Thyroid gland (tissue), 4 donors: ENCODE measurements at regions not wholly inside any gene's neighbourhood (a gene's known extent, or its start where the extent isn't known, plus 50 kb on each side); places are given as distances from the start of the nearest gene placed in this dataset.

Experiments used
- DNase-seq, 2 donors: peaks; one replicate each; pipeline ENCODE4 v3.0.0-alpha.2; 2019
- H3K27ac ChIP-seq, 3 donors: fragments of 200-600 bp; sonication (generic); 1 replicate in 2 of 3; 2 replicates in 1 of 3; pipeline ENCODE4 v1.5.1; 2016 to 2019; ENCODE audit warnings: mild to moderate bottlenecking in 1 of 3, moderate library complexity in 1 of 3
- H3K27me3 ChIP-seq: fragments of 200-600 bp; sonication (generic); one replicate; pipeline ENCODE4 v1.5.1; 2019
- H3K36me3 ChIP-seq, 2 donors: fragments of 200-600 bp; sonication (generic); one replicate each; pipeline ENCODE4 v1.5.1; 2016 to 2019
- H3K4me1 ChIP-seq, 2 donors: fragments of 200-600 bp; sonication (generic); one replicate each; pipeline ENCODE4 v1.5.1; 2017 to 2019
- H3K4me3 ChIP-seq, 3 donors: fragments of 200-600 bp; sonication (generic); replicated peaks in 1 of 3; 1 replicate in 2 of 3; 2 replicates in 1 of 3; pipeline ENCODE4 v1.5.1; 2016; ENCODE audit warnings: mild to moderate bottlenecking in 1 of 3
- H3K9me3 ChIP-seq: fragments of 200-600 bp; sonication (generic); one replicate; pipeline ENCODE4 v1.5.1; 2017
- POLR2A ChIP-seq, 2 donors: fragments of 450-650 bp; IDR thresholded peaks; one replicate each; pipeline ENCODE4 v1.6.1; 2017; ENCODE audit warnings: antibody characterized with exemption in 2 of 2, mild to moderate bottlenecking in 2 of 2, moderate library complexity in 1 of 2
- WGBS, 2 donors: methylation state at CpG; one replicate each; pipeline ENCODE4 v1.1.5; 2017; 5-methylcytosine and 5-hydroxymethylcytosine counted together
- intact Hi-C: fragments of 100-400 bp; cut with DNase I; formaldehyde crosslinking; loops from one replicate; pipeline ENCODE4 v1.15.1; 2023
- TF ChIP-seq, protein P1 (sequence below), 6 experiments: fragments of 200-600 bp in 3 of 6; fragments of 450-650 bp in 3 of 6; sonication (generic) in 3 of 6; IDR thresholded peaks; one replicate each; pipeline ENCODE4 v1.5.1; 2016 to 2019; ENCODE audit warnings: antibody characterized with exemption in 6 of 6, mild to moderate bottlenecking in 2 of 6, inconsistent platforms in 1 of 6, moderate library complexity in 1 of 6

DNA sequence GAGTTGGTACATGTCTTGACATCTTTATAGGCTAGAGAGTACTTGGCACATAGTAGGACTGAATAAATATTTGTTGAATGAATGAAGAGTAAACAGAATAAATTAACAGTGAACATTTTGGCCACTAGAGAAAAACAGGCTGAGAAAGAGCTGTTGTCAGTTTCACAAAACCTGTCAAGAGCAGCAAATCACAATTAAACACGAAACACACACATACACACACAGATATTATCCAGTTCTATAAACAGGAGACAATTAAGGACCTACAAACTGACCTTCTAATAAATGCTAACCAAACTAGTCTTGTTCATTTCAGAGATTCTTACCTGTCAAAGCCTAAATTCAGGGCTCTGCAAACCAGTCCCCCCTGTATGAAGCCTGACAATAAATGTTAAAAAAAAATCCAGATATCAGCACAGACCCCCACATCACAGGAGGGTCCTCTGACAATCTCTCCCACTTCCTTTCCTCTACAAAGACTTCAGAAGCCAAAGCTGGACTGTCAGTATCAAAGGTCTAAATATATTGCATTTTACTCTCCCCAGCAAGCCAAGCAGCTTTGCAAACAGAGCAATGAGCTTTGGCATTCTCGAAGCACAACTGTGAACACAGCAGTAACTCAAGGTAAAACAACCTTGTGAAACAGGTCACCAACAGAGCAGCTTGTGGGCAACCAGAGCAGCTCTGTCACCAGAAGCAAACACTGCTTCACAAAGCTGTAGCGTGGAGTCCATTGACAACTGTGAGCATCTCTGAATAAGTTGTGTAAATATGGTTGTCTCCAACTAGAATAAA lies 229.9 kb downstream of the TBXT start:
- peaks cover 0 to 8% of the 10 kb centered on the region in 2 donors for H3K4me1 ChIP-seq
- H3K36me3 ChIP-seq = no peaks in the 10 kb centered on the region
- no peak overlapping the region for H3K4me3 ChIP-seq
- WGBS, 2 donors = 72% methylated on average over 3 of the region's 3 CpGs
- no peak for DNase-seq
- intact Hi-C loops = no loop called here
- no peaks in the 10 kb centered on the region for H3K9me3 ChIP-seq
- no peaks in the 10 kb centered on the region for H3K27me3 ChIP-seq
- TF ChIP-seq, protein P1, sequence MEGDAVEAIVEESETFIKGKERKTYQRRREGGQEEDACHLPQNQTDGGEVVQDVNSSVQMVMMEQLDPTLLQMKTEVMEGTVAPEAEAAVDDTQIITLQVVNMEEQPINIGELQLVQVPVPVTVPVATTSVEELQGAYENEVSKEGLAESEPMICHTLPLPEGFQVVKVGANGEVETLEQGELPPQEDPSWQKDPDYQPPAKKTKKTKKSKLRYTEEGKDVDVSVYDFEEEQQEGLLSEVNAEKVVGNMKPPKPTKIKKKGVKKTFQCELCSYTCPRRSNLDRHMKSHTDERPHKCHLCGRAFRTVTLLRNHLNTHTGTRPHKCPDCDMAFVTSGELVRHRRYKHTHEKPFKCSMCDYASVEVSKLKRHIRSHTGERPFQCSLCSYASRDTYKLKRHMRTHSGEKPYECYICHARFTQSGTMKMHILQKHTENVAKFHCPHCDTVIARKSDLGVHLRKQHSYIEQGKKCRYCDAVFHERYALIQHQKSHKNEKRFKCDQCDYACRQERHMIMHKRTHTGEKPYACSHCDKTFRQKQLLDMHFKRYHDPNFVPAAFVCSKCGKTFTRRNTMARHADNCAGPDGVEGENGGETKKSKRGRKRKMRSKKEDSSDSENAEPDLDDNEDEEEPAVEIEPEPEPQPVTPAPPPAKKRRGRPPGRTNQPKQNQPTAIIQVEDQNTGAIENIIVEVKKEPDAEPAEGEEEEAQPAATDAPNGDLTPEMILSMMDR (IDR thresholded peaks at IDR 0.05) = no peak
- TF ChIP-seq POLR2A (IDR thresholded peaks at IDR 0.05) = no peak
- peak overlapping the region in 2 of 3 donors; percentile 8 to 16 for H3K27ac ChIP-seq

DNA sequence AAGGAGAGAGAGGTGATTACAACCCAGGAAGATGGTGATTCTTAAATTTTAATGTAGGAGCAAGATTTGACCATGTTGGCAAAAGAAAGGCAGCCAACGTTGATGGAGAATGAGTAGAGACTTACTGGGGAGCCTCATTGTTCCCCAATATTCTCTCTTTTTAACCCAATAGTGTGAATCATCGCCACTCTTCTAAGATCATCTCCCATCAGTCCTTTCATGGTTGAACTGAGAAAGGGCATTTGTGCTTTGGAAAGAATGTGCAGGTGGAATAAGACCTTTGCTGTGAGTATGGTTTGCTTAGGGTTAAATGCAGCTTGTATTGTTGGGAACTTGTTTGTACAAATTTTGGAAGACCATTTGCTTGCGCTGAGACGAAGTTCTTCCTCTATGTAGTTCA lies 231.0 kb downstream of the TBXT start:
- DNase-seq = no peak
- H3K9me3 ChIP-seq = no peaks in the 10 kb centered on the region
- no peak overlapping the region for H3K27ac ChIP-seq
- WGBS, 2 donors = 83 to 93% methylated on average over 4 of the region's 4 CpGs
- H3K4me3 ChIP-seq = no peak overlapping the region
- H3K4me1 ChIP-seq = peaks cover 0 to 8% of the 10 kb centered on the region in 2 donors
- TF ChIP-seq POLR2A (IDR thresholded peaks at IDR 0.05) = no peak
- TF ChIP-seq, protein P1 (IDR thresholded peaks at IDR 0.05) = no peak
- H3K36me3 ChIP-seq = no peaks in the 10 kb centered on the region
- no peaks in the 10 kb centered on the region for H3K27me3 ChIP-seq
- intact Hi-C loops = no loop called here

DNA sequence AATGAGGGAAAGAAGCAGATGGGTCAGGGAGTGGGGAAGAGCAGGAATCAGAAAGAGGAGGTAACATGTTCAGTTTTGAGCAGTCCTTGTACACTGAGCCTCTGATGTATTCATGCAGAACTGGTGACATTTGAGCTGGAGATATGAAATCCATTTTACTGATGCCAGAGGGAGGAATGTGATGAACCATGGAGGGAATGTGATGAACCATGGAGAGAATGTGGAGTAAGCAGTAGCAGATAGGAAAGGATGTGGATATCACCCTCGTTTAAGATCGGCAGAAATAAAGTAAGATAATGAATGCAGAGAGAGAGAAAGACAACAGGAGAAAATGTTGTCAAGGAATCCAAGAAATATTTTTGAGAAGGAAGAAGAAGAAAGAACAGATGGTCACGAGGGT lies 231.6 kb downstream of the TBXT start:
- Histone ChIP-seq H3K4me1 (peaks cover 0 to 8% of the 10 kb centered on the region in 2 donors), H3K27ac (no peak overlapping the region), H3K36me3 (no peaks in the 10 kb centered on the region), H3K9me3 (no peaks in the 10 kb centered on the region), H3K4me3 (no peak overlapping the region), H3K27me3 (no peaks in the 10 kb centered on the region)
- DNase-seq = no peak
- intact Hi-C loops = no loop called here
- WGBS, 2 donors = 88 to 93% methylated on average over 3 of the region's 3 CpGs
- TF ChIP-seq POLR2A (IDR thresholded peaks at IDR 0.05) = no peak
- TF ChIP-seq, protein P1 (IDR thresholded peaks at IDR 0.05) = no peak

DNA sequence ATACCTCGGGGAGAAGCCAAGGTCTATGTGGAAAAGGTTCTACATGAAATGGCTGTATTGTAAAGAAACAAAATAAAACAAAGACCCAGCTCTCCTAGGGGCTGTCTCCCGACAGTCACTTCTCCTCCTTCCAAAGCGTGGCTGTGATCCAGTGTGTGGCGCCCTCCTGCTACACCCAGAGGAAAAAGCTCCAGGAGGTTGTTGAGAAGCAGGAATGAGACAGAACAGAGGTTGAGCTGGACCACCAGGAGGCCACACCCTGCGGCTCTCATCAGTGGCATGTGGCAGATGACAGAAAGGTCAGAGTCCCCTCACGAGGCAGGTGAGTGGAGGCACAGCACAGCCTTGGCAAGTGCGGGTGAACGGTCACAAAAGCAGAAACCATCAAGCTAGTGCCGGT lies 236.0 kb downstream of the TBXT start:
- H3K27ac ChIP-seq = peak overlapping the region in 1 of 3 donors; percentile 15
- no peak for DNase-seq
- no peaks in the 10 kb centered on the region for H3K4me1 ChIP-seq
- no peak overlapping the region for H3K4me3 ChIP-seq
- no peaks in the 10 kb centered on the region for H3K36me3 ChIP-seq
- H3K9me3 ChIP-seq = no peaks in the 10 kb centered on the region
- TF ChIP-seq, protein P1 (IDR thresholded peaks at IDR 0.05) = no peak
- no peak for TF ChIP-seq POLR2A (IDR thresholded peaks at IDR 0.05)
- intact Hi-C loops = no loop called here
- no peaks in the 10 kb centered on the region for H3K27me3 ChIP-seq
- 81 to 83% methylated on average over 8 to 9 of the region's 9 CpGs for WGBS, 2 donors

DNA sequence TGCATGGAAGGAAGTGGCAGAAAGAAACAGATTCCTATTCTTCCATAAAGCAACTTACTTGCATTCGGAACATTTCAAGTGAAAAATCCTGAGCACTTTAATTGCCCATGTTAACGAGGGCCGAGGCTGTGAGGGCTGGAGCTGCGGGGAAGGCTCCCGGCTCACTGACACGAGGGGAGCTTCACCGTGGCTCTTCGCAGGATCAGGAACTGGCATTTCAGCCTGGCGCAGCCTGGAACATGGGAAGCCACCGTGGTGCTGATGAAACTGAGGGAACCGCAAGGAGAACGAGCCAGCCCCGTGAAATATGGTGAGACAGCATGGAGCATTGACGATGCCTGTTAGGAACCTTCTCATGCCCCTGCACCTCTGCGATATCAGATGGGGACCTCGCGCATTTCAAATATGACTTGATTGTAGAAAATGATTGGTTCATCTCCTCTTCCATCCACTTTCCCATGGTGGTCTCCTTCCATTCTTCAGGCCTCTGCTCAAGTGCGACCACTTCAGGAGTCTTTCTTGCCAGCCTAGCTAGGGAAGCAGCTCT lies 236.9 kb downstream of the TBXT start:
- DNase-seq = no peak
- peaks cover 0 to 1% of the 10 kb centered on the region in 2 donors for H3K4me1 ChIP-seq
- no peak overlapping the region for H3K27ac ChIP-seq
- intact Hi-C loops = no loop called here
- H3K4me3 ChIP-seq = no peak overlapping the region
- H3K36me3 ChIP-seq = no peaks in the 10 kb centered on the region
- no peaks in the 10 kb centered on the region for H3K9me3 ChIP-seq
- H3K27me3 ChIP-seq = no peaks in the 10 kb centered on the region
- WGBS, 2 donors = 93 to 95% methylated on average over 18 of the region's 18 CpGs
- TF ChIP-seq, protein P1 (IDR thresholded peaks at IDR 0.05) = no peak
- TF ChIP-seq POLR2A (IDR thresholded peaks at IDR 0.05) = no peak
